ENCODE measurements at regions not wholly inside any gene's neighbourhood (a gene's known extent, or its start where the extent isn't known, plus 50 kb on each side); places are given as distances from the start of the nearest gene placed in this dataset.

- DNase-seq (ENCODE audit: low spot score): no peak
- TF ChIP-seq CTCF (IDR thresholded peaks at IDR 0.05): no peak
- no peak for ATAC-seq (ENCODE audit: low FRiP score)
Measured at GRCh38 chr5:115439042-115439441, 105.5 kb downstream of the FEM1C start.

- no peak for DNase-seq (ENCODE audit: low spot score)
- ATAC-seq (ENCODE audit: low FRiP score): peak; percentile 55
- TF ChIP-seq CTCF (IDR thresholded peaks at IDR 0.05): no peak
Measured at GRCh38 chr5:115435778-115436712, 108.5 kb downstream of the FEM1C start.

- no peak for ATAC-seq (ENCODE audit: low FRiP score)
- DNase-seq (ENCODE audit: low spot score): no peak
Measured at GRCh38 chr5:115435065-115435777, 109.4 kb downstream of the FEM1C start.

GRCh38 chr5:115433918-115434317 is 110.7 kb downstream of the FEM1C start:
- no peak for TF ChIP-seq CTCF (IDR thresholded peaks at IDR 0.05)
- DNase-seq (ENCODE audit: low spot score): no peak
- no peak for ATAC-seq (ENCODE audit: low FRiP score)

More at GRCh38 chr5:115435065-115435777, 109.4 kb downstream of the FEM1C start:
- TF ChIP-seq CTCF (IDR thresholded peaks at IDR 0.05): no peak

GRCh38 chr5:115432691-115433090 is 111.9 kb downstream of the FEM1C start:
- no peak for ATAC-seq (ENCODE audit: low FRiP score)

GRCh38 chr5:115431116-115431515 is 113.5 kb downstream of the FEM1C start:
- DNase-seq (ENCODE audit: low spot score) (no peak), ATAC-seq (ENCODE audit: low FRiP score) (no peak)
- no peak for TF ChIP-seq CTCF (IDR thresholded peaks at IDR 0.05)

More at GRCh38 chr5:115432691-115433090, 111.9 kb downstream of the FEM1C start:
- no peak for DNase-seq (ENCODE audit: low spot score)
- TF ChIP-seq CTCF (IDR thresholded peaks at IDR 0.05): no peak

Measured in omental fat pad (tissue), 3 donors.